Keratinocyte (primary cell): ENCODE measurements at regions not wholly inside any gene's neighbourhood (a gene's known extent, or its start where the extent isn't known, plus 50 kb on each side); places are given as distances from the start of the nearest gene placed in this dataset.

Experiments used
- DNase-seq: peaks from one replicate; pipeline ENCODE4 v3.0.0-alpha.2; 2011; ENCODE audit warnings: low read depth, missing footprints, low spot score
- FAIRE-seq: peaks from 2 replicates; lab custom pipeline; 2011; peaks lifted over from hg19 to GRCh38; lab: Jason Lieb, UNC
- H2AFZ ChIP-seq: 2 replicates; pipeline ENCODE4 v1.6.0; 2012; ENCODE audit warnings: low read length, control low read depth, inconsistent platforms; ENCODE audit not compliant: control insufficient read depth
- H3K27ac ChIP-seq: 2 replicates; pipeline ENCODE4 v1.5.1; 2011; ENCODE audit warnings: low read length; ENCODE audit not compliant: control insufficient read depth, insufficient read depth
- H3K27me3 ChIP-seq: 3 replicates; pipeline ENCODE4 v1.6.0; 2011; ENCODE audit warnings: low read length; ENCODE audit not compliant: control insufficient read depth, insufficient read depth; ENCODE audit errors: extremely low read depth
- H3K36me3 ChIP-seq, 2 experiments: 2 replicates in 1 of 2; 3 replicates in 1 of 2; pipeline ENCODE4 v1.5.1; 2011; ENCODE audit warnings: low read length in 2 of 2, mild to moderate bottlenecking in 1 of 2; ENCODE audit not compliant: control insufficient read depth in 2 of 2, insufficient read depth in 2 of 2; ENCODE audit errors: extremely low read depth in 1 of 2
- H3K4me1 ChIP-seq: 3 replicates; pipeline ENCODE4 v1.5.1; 2011; ENCODE audit warnings: low read length; ENCODE audit not compliant: control insufficient read depth, insufficient read depth; ENCODE audit errors: extremely low read depth
- H3K4me2 ChIP-seq: 3 replicates; pipeline ENCODE4 v1.6.0; 2011; ENCODE audit warnings: low read depth, low read length; ENCODE audit not compliant: control insufficient read depth, insufficient read depth; ENCODE audit errors: extremely low read depth
- H3K4me3 ChIP-seq, 3 experiments: fragments of 200-600 bp in 1 of 3; sonication (generic) in 1 of 3; 2 replicates in 2 of 3; 3 replicates in 1 of 3; pipeline ENCODE4 v1.5.1; 2011 to 2016; ENCODE audit warnings: low read length in 3 of 3, mild to moderate bottlenecking in 3 of 3, control low read depth in 2 of 3, inconsistent platforms in 1 of 3, low read depth in 1 of 3, mixed read lengths in 1 of 3, mixed run types in 1 of 3, moderate library complexity in 1 of 3; ENCODE audit not compliant: control insufficient read depth in 2 of 3, insufficient read depth in 2 of 3; ENCODE audit errors: extremely low read depth in 1 of 3
- H3K79me2 ChIP-seq: 2 replicates; pipeline ENCODE4 v1.6.0; 2012; ENCODE audit warnings: low read length; ENCODE audit not compliant: control insufficient read depth, insufficient read depth
- H3K9ac ChIP-seq: 3 replicates; pipeline ENCODE4 v1.6.0; 2011; ENCODE audit warnings: low read length; ENCODE audit not compliant: control insufficient read depth, insufficient read depth; ENCODE audit errors: extremely low read depth
- H3K9me1 ChIP-seq: 3 replicates; pipeline ENCODE4 v1.6.0; 2011; ENCODE audit warnings: low read length; ENCODE audit not compliant: control insufficient read depth, insufficient read depth; ENCODE audit errors: extremely low read depth
- H3K9me3 ChIP-seq: 2 replicates; pipeline ENCODE4 v1.5.1; 2012; ENCODE audit warnings: low read depth, low read length; ENCODE audit not compliant: control insufficient read depth
- H4K20me1 ChIP-seq: 3 replicates; pipeline ENCODE4 v1.6.0; 2011; ENCODE audit warnings: low read length; ENCODE audit not compliant: control insufficient read depth, insufficient read depth; ENCODE audit errors: extremely low read depth
- CTCF ChIP-seq, 3 experiments: IDR thresholded peaks in 1 of 3; conservative IDR thresholded peaks in 1 of 3; optimal IDR thresholded peaks in 1 of 3; 2 replicates in 2 of 3; 3 replicates in 1 of 3; pipeline versions ENCODE3 to v1.5.1; 2011; ENCODE audit warnings: low read length in 3 of 3, mild to moderate bottlenecking in 3 of 3, moderate library complexity in 2 of 3, control low read depth in 1 of 3, inconsistent platforms in 1 of 3; ENCODE audit not compliant: insufficient read depth in 2 of 3; ENCODE audit errors: extremely low read depth in 1 of 3
- EZH2 ChIP-seq: IDR thresholded peaks from one replicate; pipeline ENCODE4 v1.6.1; 2012; ENCODE audit warnings: inconsistent platforms, mild to moderate bottlenecking, low read length, moderate library complexity
- dilution Hi-C: fragments of 300-500 bp; cut with MboI; formaldehyde crosslinking; loops from one replicate; pipeline ENCODE4 v1.7.0; 2020; ENCODE audit warnings: low sequenced_read_pairs; ENCODE audit not compliant: extremely low pct_ligation_motif_present

GRCh38 chr7:54653905-54654304 is 105.1 kb downstream of the SEC61G start:
- Histone ChIP-seq H2AFZ (no peak overlapping the region), H3K36me3 (no peaks in the 10 kb centered on the region), H3K9me3 (no peaks in the 10 kb centered on the region), H3K4me2 (no peak overlapping the region), H3K27me3 (peaks cover 14% of the 10 kb centered on the region), H4K20me1 (no peaks in the 10 kb centered on the region), H3K9me1 (no peaks in the 10 kb centered on the region), H3K79me2 (no peaks in the 10 kb centered on the region), H3K9ac (no peak overlapping the region), H3K4me1 (no peaks in the 10 kb centered on the region), H3K4me3 (no peak overlapping the region), H3K27ac (no peak overlapping the region)
- DNase-seq (no peak), FAIRE-seq (no peak)
- dilution Hi-C loops = no loop called here
- TF ChIP-seq EZH2 (no peak), CTCF (optimal IDR thresholded peaks at IDR 0.05 in 1 of 3, IDR thresholded peaks at IDR 0.05 in 1 of 3, conservative IDR thresholded peaks at IDR 0.05 in 1 of 3; ENCODE audit: extremely low read depth in 1 of 3, insufficient read depth in 2 of 3, low read length in 3 of 3) (no peak)

- Histone ChIP-seq H3K27me3 (peaks cover 29% of the 10 kb centered on the region), H3K4me3 (no peak overlapping the region), H2AFZ (no peak overlapping the region), H4K20me1 (no peaks in the 10 kb centered on the region), H3K4me2 (no peak overlapping the region), H3K36me3 (no peaks in the 10 kb centered on the region), H3K4me1 (no peaks in the 10 kb centered on the region), H3K27ac (no peak overlapping the region), H3K9ac (no peak overlapping the region), H3K79me2 (no peaks in the 10 kb centered on the region), H3K9me3 (no peaks in the 10 kb centered on the region), H3K9me1 (no peaks in the 10 kb centered on the region)
- TF ChIP-seq EZH2 = no peak
- dilution Hi-C loops = no loop called here
- FAIRE-seq = no peak
- no peak for DNase-seq
These were observed 100.9 kb downstream of the VSTM2A start for GRCh38 chr7:54643064-54643463.

- H3K27ac ChIP-seq = no peak overlapping the region
- no peak for FAIRE-seq
- no peak for DNase-seq
- H3K4me1 ChIP-seq = no peaks in the 10 kb centered on the region
- H3K79me2 ChIP-seq = no peaks in the 10 kb centered on the region
- peaks cover 16% of the 10 kb centered on the region for H3K27me3 ChIP-seq
- no peaks in the 10 kb centered on the region for H4K20me1 ChIP-seq
- no peak overlapping the region for H3K9ac ChIP-seq
- no peak overlapping the region for H2AFZ ChIP-seq
- no peaks in the 10 kb centered on the region for H3K9me3 ChIP-seq
- H3K4me3 ChIP-seq = no peak overlapping the region
- no peaks in the 10 kb centered on the region for H3K36me3 ChIP-seq
- no peak for TF ChIP-seq CTCF (optimal IDR thresholded peaks at IDR 0.05 in 1 of 3, IDR thresholded peaks at IDR 0.05 in 1 of 3, conservative IDR thresholded peaks at IDR 0.05 in 1 of 3; ENCODE audit: extremely low read depth in 1 of 3, insufficient read depth in 2 of 3, low read length in 3 of 3)
- TF ChIP-seq EZH2 = no peak
- H3K4me2 ChIP-seq = no peak overlapping the region
- dilution Hi-C loops = no loop called here
- H3K9me1 ChIP-seq = no peaks in the 10 kb centered on the region
These were observed 95.7 kb downstream of the VSTM2A start for GRCh38 chr7:54637712-54638396.
